Type B pancreatic cell (in vitro differentiated cells): ENCODE measurements at regions not wholly inside any gene's neighbourhood (a gene's known extent, or its start where the extent isn't known, plus 50 kb on each side); places are given as distances from the start of the nearest gene placed in this dataset.

ENCODE experiments used
- DNase-seq: peaks from one replicate; pipeline ENCODE4 v3.0.0; 2021; ENCODE audit warnings: mixed read lengths; ENCODE audit not compliant: unreplicated experiment; ENCODE audit errors: extremely low spot score
- H3K27ac Mint-ChIP-seq: 2 replicates; pipeline ENCODE4 v1.8.0; 2021; ENCODE audit warnings: mild to moderate bottlenecking, mixed read lengths
- H3K27me3 Mint-ChIP-seq: 2 replicates; pipeline ENCODE4 v1.8.0; 2021; ENCODE audit warnings: mixed read lengths
- H3K36me3 Mint-ChIP-seq: 2 replicates; pipeline ENCODE4 v1.8.0; 2021; ENCODE audit warnings: mixed read lengths
- H3K4me1 Mint-ChIP-seq: one replicate; pipeline ENCODE4 v1.8.0; 2021; ENCODE audit warnings: mixed read lengths; ENCODE audit not compliant: unreplicated experiment
- H3K4me3 Mint-ChIP-seq: 2 replicates; pipeline ENCODE4 v1.8.0; 2021; ENCODE audit warnings: mild to moderate bottlenecking, mixed read lengths
- H3K9me3 Mint-ChIP-seq: 2 replicates; pipeline ENCODE4 v1.8.0; 2021; ENCODE audit warnings: mixed read lengths
- CTCF ChIP-seq: fragments of 200-600 bp; sonication (generic); conservative IDR thresholded peaks from 2 replicates; pipeline ENCODE4 v1.5.0; 2021; ENCODE audit warnings: antibody characterized with exemption, mild to moderate bottlenecking

DNA sequence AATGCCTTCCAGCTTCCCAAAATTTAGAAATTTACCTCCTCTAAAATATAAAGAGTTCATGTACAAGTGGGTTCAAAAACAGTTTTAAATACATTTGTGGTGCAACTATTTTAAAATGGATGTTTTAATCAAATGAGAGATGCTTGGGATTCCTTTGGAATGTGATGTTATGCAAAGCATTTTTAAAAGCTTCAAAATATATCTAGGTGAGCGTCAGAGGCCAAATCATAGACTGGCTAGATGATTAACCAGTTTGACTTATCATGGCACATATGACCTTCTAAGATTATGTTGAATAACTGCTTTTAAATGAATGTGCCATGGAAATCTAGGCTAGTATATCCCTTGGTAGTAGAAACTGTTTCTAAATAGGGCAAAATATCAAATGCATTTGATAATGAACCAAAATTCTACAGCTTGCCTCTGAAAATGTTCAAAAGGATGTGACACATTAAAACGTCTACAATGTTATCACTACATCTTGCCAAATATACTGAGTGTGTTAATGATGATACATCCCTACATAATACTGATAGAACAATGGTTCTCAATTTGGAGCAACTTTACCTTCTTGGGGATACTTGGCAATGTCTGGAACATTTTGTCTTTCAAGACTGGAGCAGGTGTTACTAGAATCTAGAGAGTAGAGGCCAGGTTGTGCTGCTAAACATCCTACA lies 650.9 kb upstream of the ADGRL2 start:
- no peak for DNase-seq
- no peak for TF ChIP-seq CTCF
- H3K36me3 Mint-ChIP-seq = no peaks in the 10 kb centered on the region
- no peaks in the 10 kb centered on the region for H3K27me3 Mint-ChIP-seq
- peaks cover 3% of the 10 kb centered on the region for H3K9me3 Mint-ChIP-seq
- no peaks in the 10 kb centered on the region for H3K4me1 Mint-ChIP-seq
- H3K4me3 Mint-ChIP-seq = no peak overlapping the region
- H3K27ac Mint-ChIP-seq = no peak overlapping the region

- Mint-ChIP-seq H3K4me3 (no peak overlapping the region), H3K27ac (no peak overlapping the region), H3K36me3 (no peaks in the 10 kb centered on the region), H3K27me3 (no peaks in the 10 kb centered on the region), H3K9me3 (no peaks in the 10 kb centered on the region), H3K4me1 (no peaks in the 10 kb centered on the region)
- TF ChIP-seq CTCF = no peak
- no peak for DNase-seq
Measured at GRCh38 chr1:81144240-81144825, 656.4 kb upstream of the ADGRL2 start.

- H3K9me3 Mint-ChIP-seq = no peaks in the 10 kb centered on the region
- no peaks in the 10 kb centered on the region for H3K4me1 Mint-ChIP-seq
- H3K27ac Mint-ChIP-seq = no peak overlapping the region
- DNase-seq = no peak
- no peaks in the 10 kb centered on the region for H3K27me3 Mint-ChIP-seq
- no peaks in the 10 kb centered on the region for H3K36me3 Mint-ChIP-seq
- no peak overlapping the region for H3K4me3 Mint-ChIP-seq
- TF ChIP-seq CTCF = no peak
Measured at GRCh38 chr1:81142099-81142826, 658.5 kb upstream of the ADGRL2 start.

DNA sequence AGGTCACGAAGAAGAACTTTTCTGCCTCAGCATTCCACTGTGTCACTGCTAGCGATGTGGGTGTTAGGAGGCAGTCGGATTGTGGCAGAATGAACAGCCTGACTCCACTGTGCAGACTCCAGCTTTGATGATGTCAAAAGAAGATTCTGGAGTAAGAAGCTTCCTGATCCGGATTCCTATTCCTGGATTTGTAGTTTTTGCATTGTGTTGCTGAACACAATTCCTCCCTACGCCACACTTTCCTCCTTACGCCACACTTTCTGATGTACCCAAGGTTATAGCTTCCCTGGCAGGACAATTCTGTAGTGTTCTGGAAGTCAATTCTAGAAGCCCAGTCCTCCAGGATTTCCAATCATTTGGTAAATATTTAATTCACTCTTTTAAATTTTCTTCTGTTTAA lies 665.2 kb upstream of the ADGRL2 start:
- no peak for TF ChIP-seq CTCF
- H3K27ac Mint-ChIP-seq = no peak overlapping the region
- no peak overlapping the region for H3K4me3 Mint-ChIP-seq
- no peaks in the 10 kb centered on the region for H3K36me3 Mint-ChIP-seq
- H3K27me3 Mint-ChIP-seq = no peaks in the 10 kb centered on the region
- H3K9me3 Mint-ChIP-seq = no peaks in the 10 kb centered on the region
- H3K4me1 Mint-ChIP-seq = no peaks in the 10 kb centered on the region
- no peak for DNase-seq

GRCh38 chr1:81129776-81130175 lies 671.0 kb upstream of the ADGRL2 start:
- Mint-ChIP-seq H3K27me3 (no peaks in the 10 kb centered on the region), H3K4me3 (no peak overlapping the region), H3K4me1 (peaks cover 3% of the 10 kb centered on the region), H3K9me3 (no peaks in the 10 kb centered on the region), H3K27ac (no peak overlapping the region), H3K36me3 (no peaks in the 10 kb centered on the region)
- no peak for DNase-seq
- no peak for TF ChIP-seq CTCF
